HPDE6-E6E7 (cell line): ENCODE measurements at regions not wholly inside any gene's neighbourhood (a gene's known extent, or its start where the extent isn't known, plus 50 kb on each side); places are given as distances from the start of the nearest gene placed in this dataset.

Experiments used
- DNase-seq: peaks from one replicate; pipeline ENCODE4 v3.0.0; 2011; ENCODE audit warnings: missing footprints; ENCODE audit errors: extremely low spot score

DNA sequence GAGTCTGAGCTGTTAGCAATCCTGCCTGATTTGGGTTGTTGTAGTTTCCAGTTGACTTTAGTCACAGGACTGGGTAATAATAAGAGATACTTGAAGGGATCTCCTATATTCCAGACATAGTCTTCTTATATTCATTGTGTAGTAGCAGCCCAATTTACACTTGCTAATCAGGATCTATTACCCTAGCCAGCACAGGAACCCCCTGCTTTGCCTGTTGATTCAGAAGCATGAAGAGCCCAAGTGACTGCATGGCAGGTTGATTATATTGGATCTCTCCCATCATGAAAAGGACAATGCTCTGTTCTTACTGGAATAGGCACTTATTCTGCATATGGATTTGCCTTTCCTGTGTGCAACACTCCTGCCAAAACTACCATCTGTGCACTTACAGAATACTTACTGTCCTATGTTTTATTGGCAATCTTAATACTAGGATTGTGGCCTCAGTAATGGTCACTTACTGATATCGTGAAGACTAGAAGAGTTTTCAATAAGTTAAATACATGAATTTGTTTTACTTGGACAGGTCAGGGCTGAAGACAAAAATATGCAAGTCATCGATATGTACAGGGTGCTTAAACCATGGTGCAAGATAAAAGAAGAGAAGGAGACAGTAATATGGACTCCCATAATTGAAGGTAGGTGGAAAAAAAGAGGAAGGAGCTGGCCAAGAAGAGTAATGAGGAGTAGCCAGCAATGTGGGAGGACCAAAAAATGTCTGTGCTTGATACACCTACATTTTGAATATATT lies 304.1 kb downstream of the MCTP2 start:
- DNase-seq: no peak

DNA sequence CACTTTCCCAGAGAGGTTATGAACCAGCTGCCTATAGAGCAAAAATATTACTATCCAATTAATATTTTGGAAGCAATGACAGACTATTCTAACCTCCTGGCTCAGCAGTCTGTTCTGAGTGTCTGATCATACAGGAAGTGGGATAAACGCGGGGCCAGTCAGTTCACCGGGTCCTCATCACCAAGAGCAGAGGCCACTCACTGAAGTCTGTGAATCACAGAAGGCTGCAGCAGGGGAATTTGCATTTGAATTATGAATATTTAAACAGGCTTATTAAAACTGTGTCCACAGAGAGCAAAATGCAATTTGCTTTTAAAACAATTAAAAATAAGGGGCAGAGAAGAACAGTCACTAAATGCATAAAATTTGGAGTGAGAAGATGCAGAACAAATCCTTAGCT lies 305.2 kb downstream of the MCTP2 start:
- DNase-seq: no peak

DNA sequence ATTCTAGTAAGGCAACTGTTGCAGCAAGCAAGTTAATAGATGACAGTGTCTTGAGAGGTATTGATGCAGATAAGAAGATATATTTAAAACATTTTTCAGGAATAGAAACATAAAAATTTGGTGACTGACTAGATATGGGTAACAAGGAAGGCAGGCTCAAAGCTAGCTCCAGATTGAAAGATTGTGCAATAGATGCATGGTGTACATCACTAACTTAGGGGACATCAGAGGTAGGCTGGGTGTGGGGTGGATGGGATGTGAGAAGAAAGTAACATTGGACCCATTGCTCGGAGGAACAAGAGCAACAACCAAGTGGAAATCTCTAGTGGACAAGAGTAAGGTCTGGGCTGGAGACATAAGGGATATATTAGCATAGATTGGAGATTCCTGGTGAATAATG lies 306.9 kb downstream of the MCTP2 start:
- no peak for DNase-seq

DNA sequence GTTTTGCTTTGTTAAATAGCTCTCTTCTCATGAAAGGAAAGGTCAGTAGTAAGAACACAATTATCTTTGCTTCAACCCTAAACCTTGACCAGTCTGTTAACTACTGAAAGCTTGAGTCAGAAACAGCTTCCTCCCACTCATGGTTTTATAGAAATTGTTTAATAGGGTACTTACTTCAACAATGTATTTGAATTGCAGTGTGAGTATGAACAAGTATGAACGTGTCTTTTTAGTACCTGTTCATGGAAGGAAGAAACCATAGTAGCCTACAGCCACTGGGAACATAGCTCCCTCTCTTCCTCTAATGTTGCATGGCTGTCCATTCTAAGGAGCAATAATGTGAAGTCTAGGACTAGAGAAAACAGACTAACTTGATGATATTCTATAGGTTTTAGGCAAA lies 311.0 kb downstream of the MCTP2 start:
- no peak for DNase-seq

DNA sequence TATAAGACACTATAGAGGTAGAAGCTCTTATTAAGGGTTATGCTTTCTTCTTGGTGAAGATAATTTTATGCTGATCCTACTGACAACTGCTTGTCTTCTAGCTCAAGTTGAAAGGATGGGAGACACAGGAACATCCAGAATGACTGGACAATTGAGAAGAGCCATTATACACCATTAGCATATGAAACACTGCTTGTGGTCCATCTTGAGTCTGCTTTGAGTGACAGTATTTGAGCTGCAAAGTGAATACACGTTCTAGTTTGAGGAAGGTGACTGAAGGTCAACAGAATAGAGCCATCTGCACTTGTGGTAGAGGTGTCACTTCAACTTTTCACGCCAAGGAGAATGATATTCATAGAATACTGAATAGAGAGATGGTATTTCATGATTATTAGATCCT lies 315.4 kb downstream of the MCTP2 start:
- no peak for DNase-seq

DNA sequence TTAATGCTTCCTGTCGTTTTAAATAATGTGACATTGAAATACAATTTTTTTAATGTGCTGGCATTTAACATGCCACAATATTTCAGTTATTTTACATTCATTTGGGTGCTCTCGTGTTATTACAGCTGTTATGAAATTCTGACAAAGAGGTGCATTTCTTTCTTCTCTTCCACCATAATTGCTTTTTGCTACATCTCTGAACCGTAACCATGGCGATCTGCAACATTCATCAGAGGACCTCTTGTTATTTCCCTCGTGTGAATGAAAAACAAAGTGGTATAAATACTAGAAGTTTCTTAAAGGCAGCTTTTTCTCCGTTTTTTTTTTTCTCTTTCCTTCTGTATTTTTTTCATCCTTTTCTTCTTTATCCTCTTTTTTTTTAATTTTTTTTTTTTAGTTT lies 316.4 kb downstream of the MCTP2 start:
- DNase-seq: no peak

DNA sequence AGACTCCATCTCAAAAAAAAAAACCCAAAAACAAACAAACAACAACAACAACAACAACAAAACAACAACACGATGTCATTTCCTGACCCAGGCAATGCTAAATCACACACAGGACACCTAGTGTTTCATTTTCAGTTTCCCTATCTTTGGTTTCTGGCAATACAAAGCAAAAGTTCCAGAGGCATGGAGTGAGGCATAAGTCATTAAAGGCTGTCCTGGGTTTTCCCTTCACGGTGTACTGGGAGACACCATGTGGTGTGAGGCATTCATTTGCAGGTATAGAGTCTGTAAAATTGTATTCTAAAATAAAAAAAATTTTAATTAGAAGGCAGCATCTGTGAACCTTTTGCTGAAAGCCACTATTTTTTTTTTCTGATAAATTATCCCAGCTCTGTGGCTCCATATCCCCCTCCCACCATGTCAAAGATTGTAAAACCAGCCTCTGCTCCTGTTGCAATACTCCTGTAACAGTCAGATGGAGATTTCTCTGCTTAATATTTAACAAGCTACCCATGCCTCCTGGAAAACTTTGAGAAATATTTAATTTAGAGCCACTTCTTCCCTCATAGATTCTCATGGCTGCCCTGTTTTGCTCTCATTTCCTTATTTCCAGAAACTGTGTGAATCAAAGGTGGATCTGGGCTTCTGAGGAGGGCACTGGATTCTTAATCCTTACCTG lies 324.6 kb downstream of the MCTP2 start:
- no peak for DNase-seq

DNA sequence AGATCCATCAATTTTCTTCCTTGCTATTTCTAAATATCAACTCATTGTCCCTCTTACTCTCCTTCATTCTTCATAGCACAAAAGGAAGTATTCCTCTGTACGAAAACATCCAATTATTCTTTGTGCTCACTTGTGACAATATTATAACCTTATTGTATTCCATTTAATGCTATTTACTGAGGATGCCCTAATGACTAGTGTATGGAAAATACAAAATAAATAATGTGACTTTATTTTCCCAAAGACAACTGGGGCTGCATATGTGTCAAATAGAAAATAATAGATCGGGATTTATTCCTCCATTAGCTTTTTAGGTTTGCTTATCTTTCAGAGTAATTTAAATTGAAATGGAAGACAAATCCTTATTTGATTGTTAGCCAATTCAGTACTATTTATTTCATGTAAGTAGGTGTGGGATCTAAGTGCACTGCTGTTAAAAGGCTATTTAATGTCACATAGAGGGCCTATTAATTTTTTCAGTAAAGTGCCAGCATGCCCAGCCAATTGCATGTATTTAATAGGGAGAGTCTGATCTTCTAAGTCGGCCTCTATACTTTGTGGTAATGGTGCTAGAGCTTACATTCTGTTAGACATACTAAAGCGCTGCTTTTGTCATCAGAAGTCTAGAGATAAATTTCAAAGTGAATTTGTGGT lies 329.8 kb downstream of the MCTP2 start:
- DNase-seq: no peak

DNA sequence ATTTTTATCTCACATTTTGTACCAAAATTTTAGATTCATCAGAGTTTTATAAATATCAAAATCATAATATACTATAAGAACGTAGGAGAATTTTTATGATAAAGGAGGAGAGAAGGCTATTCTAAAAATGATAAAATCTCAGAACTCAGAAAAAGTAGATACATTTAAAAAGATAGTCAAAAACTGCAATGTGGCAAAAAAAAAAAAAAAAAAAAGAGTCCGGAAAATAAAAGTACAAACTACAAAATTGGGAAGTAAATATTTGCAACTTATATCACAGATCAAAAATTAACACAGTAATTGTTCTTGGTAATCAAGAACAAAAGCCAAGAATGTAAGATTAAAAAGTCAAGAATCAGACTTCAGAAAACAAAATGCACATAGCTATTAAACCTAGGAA lies 332.1 kb downstream of the MCTP2 start:
- no peak for DNase-seq

DNA sequence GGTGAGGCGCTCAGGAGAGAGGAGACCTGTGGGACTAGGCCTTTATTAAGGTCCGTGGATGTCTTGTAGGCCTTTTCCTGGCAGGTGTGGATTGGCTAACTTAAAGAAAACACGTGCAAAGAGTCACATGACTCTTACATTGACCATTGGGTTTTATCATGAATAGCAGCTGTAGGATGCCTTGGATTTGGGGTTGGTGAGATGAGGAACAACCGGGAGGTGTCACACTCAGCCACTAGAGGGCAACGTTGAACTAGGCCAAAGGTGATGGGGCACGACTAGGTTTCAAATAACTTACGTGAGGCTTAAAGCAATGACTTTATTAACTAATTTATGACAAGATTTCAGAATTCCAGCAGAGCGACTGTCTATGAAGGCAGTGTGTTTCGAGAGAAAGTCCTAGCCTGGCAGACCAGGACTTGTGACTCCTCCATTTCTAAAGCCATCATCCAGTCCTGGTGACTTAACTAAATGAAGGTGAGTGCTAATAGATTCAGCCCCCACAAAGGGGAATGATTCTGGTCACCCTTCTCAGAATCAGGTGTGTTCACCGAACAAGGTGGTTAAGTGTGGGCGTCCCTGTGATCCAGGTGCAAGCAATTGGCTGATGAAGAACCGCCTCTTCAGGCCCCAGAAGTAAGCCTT lies 345.6 kb downstream of the MCTP2 start:
- peak; percentile 31 for DNase-seq

DNA sequence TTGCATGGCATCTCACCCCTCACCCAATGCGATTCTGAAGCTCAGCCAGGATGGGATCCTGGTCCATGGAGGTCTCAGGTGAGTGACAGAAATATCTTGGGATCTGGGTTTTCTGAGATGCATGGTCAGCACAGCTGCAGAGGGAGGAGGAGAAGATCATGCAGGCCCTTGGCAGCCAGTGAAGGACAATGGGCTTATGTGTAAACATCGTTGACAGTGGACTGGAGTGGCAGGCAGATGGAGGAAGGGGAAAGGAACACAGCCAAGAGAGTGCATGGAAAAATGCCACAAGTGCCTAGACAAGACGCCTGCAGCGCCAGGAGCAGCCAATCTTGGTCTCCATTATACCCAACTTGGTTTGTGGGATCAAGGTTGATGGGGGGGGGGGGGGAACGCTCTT lies 347.9 kb downstream of the MCTP2 start:
- DNase-seq: no peak

DNA sequence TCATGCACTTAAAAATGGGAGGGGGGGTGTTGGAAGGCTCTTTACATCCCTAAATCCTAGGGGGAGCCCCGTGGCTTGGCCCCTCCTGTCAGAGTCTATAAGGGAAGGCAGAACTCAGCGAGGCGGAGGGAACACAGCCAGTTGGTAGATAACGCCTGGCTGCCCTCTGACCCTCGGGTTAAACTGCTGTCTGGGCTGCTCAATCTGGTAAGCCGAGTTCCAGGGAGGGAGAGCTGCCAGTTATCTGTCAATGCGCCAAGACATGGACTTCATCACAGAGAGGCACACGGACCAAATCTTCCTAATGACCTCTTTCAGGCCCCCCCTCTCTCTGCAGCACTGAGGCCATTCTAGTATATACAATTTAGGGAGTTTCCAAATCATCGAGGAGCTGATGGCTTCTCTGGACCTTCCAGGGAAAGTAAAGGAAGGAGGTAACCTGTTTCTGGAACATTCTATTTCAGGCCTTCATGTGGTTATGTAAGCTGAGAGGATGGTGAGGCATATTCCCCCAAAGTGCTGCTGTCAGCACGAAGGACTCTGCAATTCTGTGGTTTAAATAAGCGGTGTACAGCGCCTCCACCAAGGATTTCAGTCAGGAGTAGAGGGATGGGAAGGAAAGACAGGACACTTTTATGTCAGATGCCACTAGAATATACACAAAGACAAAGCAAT lies 349.0 kb downstream of the MCTP2 start:
- DNase-seq: no peak

DNA sequence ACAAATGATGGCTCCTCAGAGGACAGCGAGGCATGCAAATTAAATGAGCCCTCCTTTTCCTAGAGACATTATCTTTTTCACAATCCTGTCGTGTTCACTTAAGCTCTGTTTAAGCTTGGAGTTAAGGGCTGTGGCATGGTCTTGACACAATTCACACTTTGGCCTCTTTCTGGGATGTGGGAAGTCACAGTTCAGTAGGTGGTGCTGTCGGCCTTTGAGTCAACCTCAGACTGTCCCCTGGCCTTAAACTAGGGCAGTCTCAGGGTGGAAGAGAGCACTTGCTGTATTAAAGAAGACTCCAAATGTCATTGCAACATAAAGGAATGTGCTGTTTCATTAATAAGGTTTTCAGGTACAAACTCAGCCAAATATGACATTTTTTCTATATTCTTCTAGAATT lies 351.0 kb downstream of the MCTP2 start:
- DNase-seq: peak; percentile 22

DNA sequence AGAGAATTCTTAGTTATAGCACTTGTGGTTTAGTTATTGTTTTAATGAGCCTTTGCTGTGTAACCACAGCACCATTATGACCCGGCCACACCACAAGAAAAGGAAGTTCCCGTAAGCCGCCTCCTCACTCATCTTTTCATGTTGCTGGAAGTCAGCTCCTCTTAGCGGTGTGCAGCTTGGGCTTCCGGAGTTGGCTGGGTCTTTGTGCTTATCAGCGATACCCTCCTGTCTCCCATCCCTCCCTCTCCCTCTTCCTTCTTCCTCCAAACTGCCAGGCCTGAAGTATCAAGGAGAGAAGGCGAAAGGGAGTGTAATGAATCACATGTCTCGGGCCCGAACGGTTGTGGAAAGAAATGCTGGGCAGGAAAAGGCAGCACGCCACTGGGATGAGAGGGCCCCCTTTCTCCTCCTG lies 353.5 kb downstream of the MCTP2 start:
- no peak for DNase-seq

DNA sequence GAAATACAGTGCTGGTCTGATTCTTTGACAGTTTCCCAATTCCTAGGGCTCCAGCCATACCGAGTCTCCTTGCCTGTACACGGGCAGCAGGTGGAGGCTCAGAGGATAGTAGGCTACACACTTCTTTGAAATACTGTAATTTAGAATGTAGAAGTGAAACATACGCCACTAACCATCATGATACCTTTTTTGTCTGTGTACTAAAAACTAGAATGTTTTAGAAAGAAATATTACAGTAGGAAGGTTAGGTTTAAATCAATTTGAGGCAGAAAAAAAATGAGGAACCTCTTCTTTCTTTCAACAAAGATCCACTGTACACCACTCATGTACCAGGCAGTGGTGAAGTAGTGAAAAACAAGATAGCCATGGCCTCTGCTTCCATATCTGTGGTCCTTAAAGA lies 354.7 kb downstream of the MCTP2 start:
- DNase-seq: no peak

DNA sequence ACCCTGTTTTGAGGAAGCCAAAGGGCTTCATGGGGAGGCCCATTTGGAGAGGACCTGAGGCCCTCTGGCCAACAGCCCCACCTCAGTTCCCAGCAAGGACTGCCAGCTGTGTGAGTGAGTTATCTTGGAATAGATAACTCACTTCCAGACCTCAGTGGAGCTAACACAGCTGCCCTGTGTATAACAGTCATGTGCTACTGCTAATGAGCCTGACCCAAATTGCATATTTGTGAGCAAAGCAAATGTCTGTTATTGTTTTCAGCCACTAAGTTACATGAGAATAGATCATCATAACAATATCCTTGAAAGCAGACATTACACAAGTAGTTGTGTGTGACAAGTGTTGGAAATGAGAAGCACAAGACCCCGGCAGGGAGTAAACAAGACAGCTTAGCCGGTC lies 355.8 kb downstream of the MCTP2 start:
- no peak for DNase-seq

DNA sequence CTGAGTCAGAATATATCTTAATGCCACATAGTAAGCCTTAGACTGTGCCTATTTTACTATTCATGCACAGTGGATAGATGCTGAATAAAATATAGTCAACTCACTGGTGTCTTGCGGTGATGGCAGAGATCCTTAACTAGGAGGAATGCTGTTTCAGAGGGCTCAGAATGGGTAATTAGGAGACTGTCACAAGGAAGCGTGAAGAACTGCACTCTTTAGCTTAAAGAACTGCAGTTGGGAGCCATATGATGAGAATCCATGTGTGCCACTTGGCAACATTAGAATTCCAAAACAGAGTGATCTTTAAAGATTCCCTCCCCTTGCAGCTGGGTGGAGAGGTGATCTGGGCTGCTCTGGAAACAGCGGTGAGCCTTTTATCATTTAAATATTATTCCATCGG lies 357.6 kb downstream of the MCTP2 start:
- no peak for DNase-seq

DNA sequence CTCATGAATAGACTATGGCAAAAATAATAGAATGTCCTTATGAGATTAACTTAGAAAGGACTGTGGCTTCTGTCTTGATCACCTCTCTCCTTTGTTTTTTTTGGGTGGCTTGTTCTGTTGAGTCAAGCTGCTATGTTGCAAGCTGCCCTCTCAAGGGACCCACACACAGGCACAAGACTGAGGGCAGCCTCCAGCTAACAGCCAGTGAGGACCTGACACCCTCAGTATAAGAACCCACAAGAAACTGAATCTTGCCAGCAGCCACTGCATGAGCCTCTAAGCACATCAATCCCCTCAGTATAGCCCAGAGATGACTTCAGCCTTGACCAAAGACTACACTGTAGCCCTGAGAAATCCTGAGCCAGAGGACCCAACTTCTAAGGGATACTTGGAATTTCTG lies 361.1 kb downstream of the MCTP2 start:
- no peak for DNase-seq

DNA sequence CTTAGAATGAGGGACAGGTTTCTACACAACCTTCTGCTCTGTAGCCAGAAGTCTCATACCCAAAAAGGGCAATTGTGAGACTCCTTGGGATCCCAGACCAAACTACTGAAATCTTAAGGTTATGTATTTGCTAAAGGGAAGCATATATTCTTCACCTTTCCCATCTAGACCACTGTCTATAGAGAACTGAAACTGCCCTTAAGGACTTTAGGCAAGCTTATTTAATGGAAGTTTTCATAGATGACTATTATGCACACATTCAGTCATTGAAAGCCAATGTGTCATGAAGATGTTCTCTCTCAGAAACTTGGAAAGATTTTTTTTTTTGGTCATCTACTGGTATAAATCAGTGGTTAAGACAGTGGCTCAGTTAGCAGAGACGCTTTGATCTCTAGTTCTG lies 365.3 kb downstream of the MCTP2 start:
- no peak for DNase-seq

DNA sequence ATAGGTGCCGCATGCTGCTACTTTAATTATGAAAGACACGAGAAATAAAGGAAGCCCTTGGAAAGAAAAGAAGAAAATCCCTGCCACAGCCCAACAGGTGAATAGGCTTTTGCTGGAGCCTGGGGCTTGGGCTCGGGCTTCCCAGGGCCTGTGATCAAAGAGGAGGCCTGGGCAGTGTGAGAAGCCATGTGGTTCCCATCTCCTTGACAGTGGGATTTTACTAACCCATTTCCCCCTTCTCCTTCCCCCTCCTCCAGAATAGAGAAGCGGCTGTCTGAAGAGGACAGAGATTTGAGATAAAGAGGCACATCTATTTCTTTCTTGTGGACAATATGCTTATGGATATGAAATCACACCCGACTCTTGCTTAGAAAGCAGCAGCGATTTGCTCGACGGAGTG lies 369.1 kb downstream of the MCTP2 start:
- DNase-seq: no peak

DNA sequence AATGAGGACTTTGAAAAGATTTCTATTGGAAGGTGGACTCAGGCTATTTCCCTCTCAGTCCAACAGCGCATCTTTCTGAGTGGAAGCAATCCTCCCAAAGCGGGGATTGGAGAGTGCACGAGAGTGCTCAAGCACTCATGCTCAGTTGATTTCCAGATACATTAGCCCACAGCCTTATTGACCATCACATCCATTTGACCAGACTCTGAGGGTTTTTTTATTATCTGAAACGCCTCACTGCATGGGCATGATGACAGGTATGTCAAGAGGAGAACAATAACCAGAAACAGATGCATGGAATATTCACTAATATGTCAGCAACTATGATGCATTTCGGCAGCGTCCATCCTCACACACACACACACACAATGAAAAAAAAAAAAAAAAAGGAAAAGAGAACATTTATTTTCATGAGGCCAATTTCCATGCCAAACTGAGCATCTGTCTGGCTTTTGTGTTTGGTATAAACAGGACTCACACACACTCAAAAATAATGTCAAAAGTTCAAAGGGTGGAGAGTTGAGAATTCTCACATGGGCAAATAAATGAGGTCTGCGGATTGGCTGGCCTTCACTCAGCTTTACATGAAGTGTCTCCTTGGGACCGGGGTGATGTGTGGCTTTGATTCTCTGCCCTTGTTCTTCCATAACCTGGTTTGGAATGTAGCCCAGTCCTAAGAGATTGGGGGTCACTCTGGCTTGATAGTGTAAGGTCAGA lies 371.6 kb downstream of the MCTP2 start:
- no peak for DNase-seq
